Stomach (tissue), 8 donors: ENCODE measurements at regions not wholly inside any gene's neighbourhood (a gene's known extent, or its start where the extent isn't known, plus 50 kb on each side); places are given as distances from the start of the nearest gene placed in this dataset.

Experiments
- DNase-seq, 2 donors: peaks; one replicate each; pipeline versions ENCODE4 v3.0.0 to v3.0.0-alpha.2; 2013 to 2019
- H3K27ac ChIP-seq, 5 donors: fragments of 200-600 bp in 4 of 5; sonication (generic) in 4 of 5; one replicate each; pipeline ENCODE4 v1.5.1; 2013 to 2019; ENCODE audit warnings: mild to moderate bottlenecking in 1 of 5, moderate library complexity in 1 of 5
- H3K27me3 ChIP-seq, 3 donors: fragments of 200-600 bp; sonication (generic); one replicate each; pipeline ENCODE4 v1.5.1; 2017 to 2019; ENCODE audit warnings: mixed run types in 1 of 3
- H3K36me3 ChIP-seq, 4 donors: fragments of 200-600 bp; sonication (generic); 1 replicate in 3 of 4; 2 replicates in 1 of 4; pipeline ENCODE4 v1.5.1; 2016 to 2019
- H3K4me1 ChIP-seq, 4 donors: fragments of 200-600 bp; sonication (generic); one replicate each; pipeline ENCODE4 v1.5.1; 2016 to 2019
- H3K4me3 ChIP-seq, 4 donors: fragments of 200-600 bp; sonication (generic) in 3 of 4; one replicate each; pipeline ENCODE4 v1.5.1; 2016 to 2019; ENCODE audit warnings: mild to moderate bottlenecking in 1 of 4
- H3K9me3 ChIP-seq, 4 donors: fragments of 200-600 bp; sonication (generic); one replicate each; pipeline ENCODE4 v1.5.1; 2016 to 2019
- EP300 ChIP-seq: sonication (generic); formaldehyde crosslinking; IDR thresholded peaks from one replicate; pipeline ENCODE4 v1.6.1; 2017; ENCODE audit warnings: antibody characterized with exemption
- POLR2A ChIP-seq, 4 donors: fragments of 450-650 bp; IDR thresholded peaks; one replicate each; pipeline ENCODE4 v1.6.1; 2016; ENCODE audit warnings: antibody characterized with exemption in 4 of 4, control low read depth in 2 of 4, mild to moderate bottlenecking in 1 of 4, moderate library complexity in 1 of 4
- POLR2AphosphoS5 ChIP-seq, 3 donors: sonication (generic); formaldehyde crosslinking; IDR thresholded peaks; one replicate each; pipeline ENCODE4 v1.6.1; 2016; ENCODE audit warnings: antibody characterized with exemption in 3 of 3
- WGBS, 5 donors: extraction: QIAGEN DNeasy Blood & Tissue Kit in 3 of 5; methylation state at CpG; one replicate each; pipeline versions ENCODE4 v1.1.5 to v1.1.7; 2013 to 2018; 5-methylcytosine and 5-hydroxymethylcytosine counted together
- intact Hi-C: fragments of 100-400 bp; cut with DNase I; formaldehyde crosslinking; loops from one replicate; pipeline ENCODE4 v1.15.1; 2023; ENCODE audit warnings: low total_unique reads
- TF ChIP-seq, protein P1 (sequence below), 7 experiments: fragments of 450-650 bp in 4 of 7; fragments of 200-600 bp in 3 of 7; sonication (generic) in 3 of 7; IDR thresholded peaks; one replicate each; pipeline ENCODE4 v1.5.1; 2016 to 2019; ENCODE audit warnings: antibody characterized with exemption in 7 of 7, control low read depth in 2 of 7, mild to moderate bottlenecking in 1 of 7
- donor health status: healthy with polysubstance abuse.
- donor health status: Bipolar disorder and iron deficiency.
- donor health status: healthy.

DNA sequence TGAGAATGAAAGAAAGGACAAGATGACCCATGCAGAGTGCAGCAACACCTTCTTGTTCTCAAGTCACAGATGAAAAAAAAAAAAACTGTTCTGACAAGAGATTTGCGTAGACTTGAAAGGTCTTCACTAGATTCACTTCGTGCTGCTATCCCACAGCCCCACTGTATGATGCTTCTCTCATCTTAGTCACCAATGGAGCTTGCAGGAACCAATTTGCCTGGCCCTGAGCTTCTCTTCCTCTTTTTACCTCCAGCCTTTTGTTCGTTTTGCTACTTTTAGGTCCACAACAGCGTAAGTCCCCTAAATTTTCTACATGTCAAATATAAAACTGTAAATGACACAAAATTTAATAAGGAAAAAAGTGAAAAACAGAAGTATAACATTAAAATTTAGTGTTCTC lies 107.9 kb upstream of the NAP1L1 start:
- H3K4me1 ChIP-seq = no peaks in the 10 kb centered on the region
- H3K9me3 ChIP-seq = peaks cover 0 to under 1% (median 0%) of the 10 kb centered on the region in 4 donors
- TF ChIP-seq POLR2A (IDR thresholded peaks at IDR 0.05) = no peak
- TF ChIP-seq, protein P1, sequence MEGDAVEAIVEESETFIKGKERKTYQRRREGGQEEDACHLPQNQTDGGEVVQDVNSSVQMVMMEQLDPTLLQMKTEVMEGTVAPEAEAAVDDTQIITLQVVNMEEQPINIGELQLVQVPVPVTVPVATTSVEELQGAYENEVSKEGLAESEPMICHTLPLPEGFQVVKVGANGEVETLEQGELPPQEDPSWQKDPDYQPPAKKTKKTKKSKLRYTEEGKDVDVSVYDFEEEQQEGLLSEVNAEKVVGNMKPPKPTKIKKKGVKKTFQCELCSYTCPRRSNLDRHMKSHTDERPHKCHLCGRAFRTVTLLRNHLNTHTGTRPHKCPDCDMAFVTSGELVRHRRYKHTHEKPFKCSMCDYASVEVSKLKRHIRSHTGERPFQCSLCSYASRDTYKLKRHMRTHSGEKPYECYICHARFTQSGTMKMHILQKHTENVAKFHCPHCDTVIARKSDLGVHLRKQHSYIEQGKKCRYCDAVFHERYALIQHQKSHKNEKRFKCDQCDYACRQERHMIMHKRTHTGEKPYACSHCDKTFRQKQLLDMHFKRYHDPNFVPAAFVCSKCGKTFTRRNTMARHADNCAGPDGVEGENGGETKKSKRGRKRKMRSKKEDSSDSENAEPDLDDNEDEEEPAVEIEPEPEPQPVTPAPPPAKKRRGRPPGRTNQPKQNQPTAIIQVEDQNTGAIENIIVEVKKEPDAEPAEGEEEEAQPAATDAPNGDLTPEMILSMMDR (IDR thresholded peaks at IDR 0.05) = no peak
- no peak for TF ChIP-seq POLR2AphosphoS5 (IDR thresholded peaks at IDR 0.05)
- no peak for TF ChIP-seq EP300
- intact Hi-C loops = no loop called here
- 82 to 86% (median 86%) methylated on average over 4 of the region's 4 CpGs for WGBS, 5 donors
- no peaks in the 10 kb centered on the region for H3K27me3 ChIP-seq
- DNase-seq = no peak
- no peak overlapping the region for H3K27ac ChIP-seq
- no peak overlapping the region for H3K4me3 ChIP-seq
- no peaks in the 10 kb centered on the region for H3K36me3 ChIP-seq

DNA sequence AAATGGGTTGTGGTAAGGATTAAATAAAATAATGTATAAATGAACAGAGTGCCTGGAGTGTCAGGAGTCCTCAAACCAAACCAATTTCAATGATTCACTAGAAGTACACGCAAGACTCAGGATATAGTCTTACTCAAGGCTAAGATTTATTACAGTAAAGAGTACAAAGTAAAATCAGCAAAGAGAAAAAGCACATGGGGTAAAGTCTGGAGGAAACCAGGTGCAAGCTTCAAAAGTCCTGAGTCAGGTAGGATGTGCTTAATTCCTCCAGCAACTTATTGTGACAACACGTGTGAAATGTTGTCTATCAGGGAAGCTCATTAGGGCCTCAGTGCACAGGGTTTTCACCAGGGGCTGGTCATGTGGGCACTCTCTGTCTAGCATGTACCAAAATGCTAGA lies 105.8 kb upstream of the NAP1L1 start:
- Histone ChIP-seq H3K27ac (no peak overlapping the region), H3K9me3 (no peaks in the 10 kb centered on the region), H3K27me3 (no peaks in the 10 kb centered on the region), H3K4me1 (no peaks in the 10 kb centered on the region), H3K4me3 (no peak overlapping the region), H3K36me3 (no peaks in the 10 kb centered on the region)
- 66 to 81% (median 73%) methylated on average over 2 of the region's 2 CpGs for WGBS, 5 donors
- DNase-seq = no peak
- TF ChIP-seq, protein P1 (IDR thresholded peaks at IDR 0.05) = no peak
- TF ChIP-seq EP300 (no peak), POLR2AphosphoS5 (IDR thresholded peaks at IDR 0.05) (no peak), POLR2A (IDR thresholded peaks at IDR 0.05) (no peak)
- intact Hi-C loops = no loop called here

DNA sequence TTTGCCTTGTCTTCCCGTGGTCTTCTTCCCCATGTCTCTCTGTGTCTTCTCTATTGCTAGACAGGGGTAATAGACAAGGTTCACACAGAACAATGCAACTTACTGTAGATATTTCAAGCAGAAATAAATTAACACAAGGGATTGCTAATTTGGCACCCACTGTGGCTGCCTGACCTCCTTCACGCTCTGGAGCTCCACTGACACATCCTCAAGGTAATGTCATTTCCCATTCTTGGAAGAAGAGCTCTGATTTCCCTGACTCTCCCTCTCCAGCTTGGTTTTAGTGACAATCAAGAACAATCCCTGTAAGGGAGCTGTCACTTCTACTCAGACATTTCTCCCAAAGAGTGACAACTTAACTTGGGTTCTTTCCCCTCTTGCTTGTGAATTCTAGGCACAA lies 105.4 kb upstream of the NAP1L1 start:
- Histone ChIP-seq H3K27ac (no peak overlapping the region), H3K36me3 (no peaks in the 10 kb centered on the region), H3K4me3 (no peak overlapping the region), H3K27me3 (no peaks in the 10 kb centered on the region), H3K9me3 (no peaks in the 10 kb centered on the region), H3K4me1 (no peaks in the 10 kb centered on the region)
- intact Hi-C loops = no loop called here
- 88 to 96% (median 93%) methylated on average over 2 of the region's 2 CpGs for WGBS, 5 donors
- TF ChIP-seq POLR2AphosphoS5 (IDR thresholded peaks at IDR 0.05) = no peak
- TF ChIP-seq, protein P1 (IDR thresholded peaks at IDR 0.05) = no peak
- no peak for TF ChIP-seq POLR2A (IDR thresholded peaks at IDR 0.05)
- TF ChIP-seq EP300 = no peak
- no peak for DNase-seq

DNA sequence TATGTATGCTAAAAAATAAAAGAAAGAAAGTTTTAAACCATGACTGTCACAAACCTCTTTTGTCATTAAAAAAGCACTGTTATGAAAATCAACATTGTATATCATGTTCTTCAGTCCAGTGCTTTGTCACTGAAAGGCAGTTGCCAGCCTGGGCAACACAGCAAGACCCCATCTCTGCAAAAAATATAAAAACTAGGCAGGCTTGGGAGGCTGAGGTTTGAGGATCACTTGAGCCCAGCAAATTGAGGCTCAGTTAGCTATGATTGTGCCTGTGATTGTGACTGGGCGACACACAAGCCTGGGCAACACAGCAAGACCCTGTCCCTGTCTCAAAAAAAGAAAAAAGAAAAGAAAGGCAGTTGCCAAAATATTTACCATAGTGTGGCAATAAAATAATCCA lies 102.7 kb upstream of the NAP1L1 start:
- intact Hi-C loops = no loop called here
- Histone ChIP-seq H3K36me3 (no peaks in the 10 kb centered on the region), H3K27me3 (no peaks in the 10 kb centered on the region), H3K27ac (no peak overlapping the region), H3K4me1 (peaks cover 0 to 11% (median 0%) of the 10 kb centered on the region in 4 donors), H3K4me3 (no peak overlapping the region), H3K9me3 (no peaks in the 10 kb centered on the region)
- 61 to 83% (median 79%) methylated on average over 1 of the region's 1 CpG for WGBS, 5 donors
- TF ChIP-seq POLR2A (IDR thresholded peaks at IDR 0.05) (no peak), POLR2AphosphoS5 (IDR thresholded peaks at IDR 0.05) (no peak), EP300 (no peak)
- TF ChIP-seq, protein P1 (IDR thresholded peaks at IDR 0.05) = no peak
- DNase-seq = no peak
